Fibroblast of pulmonary artery (primary cell): ENCODE measurements at regions not wholly inside any gene's neighbourhood (a gene's known extent, or its start where the extent isn't known, plus 50 kb on each side); places are given as distances from the start of the nearest gene placed in this dataset.
A peak's percentile ranks its signal among the peaks of the same experiment; 100 is the strongest.

Experiments
- DNase-seq: peaks from one replicate; pipeline ENCODE4 v3.0.0-alpha.2; 2010; ENCODE audit warnings: low read depth
- H3K4me3 ChIP-seq: replicated peaks from 2 replicates; pipeline ENCODE4 v1.5.1; 2011; ENCODE audit warnings: low read depth, mild to moderate bottlenecking, control low read depth, low read length, moderate library complexity
- CTCF ChIP-seq: IDR thresholded peaks from 2 replicates; pipeline ENCODE4 v1.5.1; 2011; ENCODE audit warnings: mild to moderate bottlenecking, control low read depth, low read length, inconsistent platforms; ENCODE audit errors: missing control alignments

GRCh38 chrX:38919202-38919601, 117.9 kb downstream of the MID1IP1 start:
- TF ChIP-seq CTCF: no peak
- no peak overlapping the region for H3K4me3 ChIP-seq
- no peak for DNase-seq

GRCh38 chrX:38919853-38920528, 118.7 kb downstream of the MID1IP1 start:
- no peak for TF ChIP-seq CTCF
- DNase-seq: no peak
- H3K4me3 ChIP-seq: no peak overlapping the region

- no peak for TF ChIP-seq CTCF
- no peak overlapping the region for H3K4me3 ChIP-seq
- DNase-seq: no peak
Measured at GRCh38 chrX:38923451-38923969, 122.3 kb downstream of the MID1IP1 start.

GRCh38 chrX:38927592-38927991, 126.3 kb downstream of the MID1IP1 start:
- H3K4me3 ChIP-seq: no peak overlapping the region
- TF ChIP-seq CTCF: no peak
- DNase-seq: no peak

GRCh38 chrX:38929966-38930421, 128.7 kb downstream of the MID1IP1 start:
- no peak for TF ChIP-seq CTCF
- DNase-seq: peak; percentile 14

GRCh38 chrX:38930474-38930873, 129.2 kb downstream of the MID1IP1 start:
- no peak overlapping the region for H3K4me3 ChIP-seq
- no peak for TF ChIP-seq CTCF
- DNase-seq: no peak

More at GRCh38 chrX:38929966-38930421, 128.7 kb downstream of the MID1IP1 start:
- no peak overlapping the region for H3K4me3 ChIP-seq

- no peak for DNase-seq
- TF ChIP-seq CTCF: no peak
Measured at GRCh38 chrX:38935561-38935960, 134.3 kb downstream of the MID1IP1 start.

More at GRCh38 chrX:38935561-38935960, 134.3 kb downstream of the MID1IP1 start:
- H3K4me3 ChIP-seq: no peak overlapping the region
